HepG2 (cell line): ENCODE measurements at regions not wholly inside any gene's neighbourhood (a gene's known extent, or its start where the extent isn't known, plus 50 kb on each side); places are given as distances from the start of the nearest gene placed in this dataset.

Experiments
- CENPT ChIP-seq: sonication (generic); formaldehyde crosslinking; IDR thresholded peaks from 2 replicates; pipeline ENCODE4 v1.8.0; 2022; ENCODE audit warnings: low read depth, mild to moderate bottlenecking, moderate library complexity, missing genetic modification reagents
- CERS6 ChIP-seq: sonication (generic); formaldehyde crosslinking; IDR thresholded peaks from 2 replicates; pipeline ENCODE4 v1.5.0; 2020; ENCODE audit warnings: missing genetic modification reagents
- EEA1 ChIP-seq: sonication (generic); formaldehyde crosslinking; IDR thresholded peaks from 2 replicates; pipeline ENCODE4 v1.5.1; 2020; ENCODE audit warnings: mild to moderate bottlenecking, missing genetic modification reagents, borderline replicate concordance
- FOXA1 ChIP-seq, 2 experiments: fragments of 450-650 bp in 1 of 2; sonication (generic) in 1 of 2; formaldehyde crosslinking in 1 of 2; IDR thresholded peaks; 2 replicates each; pipeline versions ENCODE4 v1.4.0 to v1.6.1; 2016 to 2020; ENCODE audit warnings: missing genetic modification reagents in 1 of 2
- FOXO1 ChIP-seq: sonication (generic); formaldehyde crosslinking; IDR thresholded peaks from 2 replicates; pipeline ENCODE4 v1.4.0; 2020; ENCODE audit warnings: missing genetic modification reagents
- GATA4 ChIP-seq: sonication (generic); IDR thresholded peaks from 2 replicates; pipeline ENCODE4 v1.6.1; 2016; ENCODE audit warnings: antibody characterized with exemption, low read depth, borderline replicate concordance
- IKZF5 ChIP-seq: IDR thresholded peaks from 2 replicates; pipeline ENCODE4 v1.6.1; 2018; ENCODE audit warnings: missing genetic modification reagents, mild to moderate bottlenecking, missing compliant biosample characterization
- MAFF ChIP-seq: IDR thresholded peaks from 2 replicates; pipeline ENCODE4 v1.6.1; 2011; ENCODE audit warnings: low read depth, low read length, improper control_type of control experiment
- MAFK ChIP-seq, 2 experiments: IDR thresholded peaks in 1 of 2; conservative IDR thresholded peaks in 1 of 2; 2 replicates each; pipeline ENCODE4 v1.6.1; 2011; ENCODE audit warnings: improper control_type of control experiment in 2 of 2, low read length in 2 of 2
- MZF1 ChIP-seq: sonication (generic); formaldehyde crosslinking; IDR thresholded peaks from 2 replicates; pipeline ENCODE4 v1.8.1; 2023; ENCODE audit warnings: mild to moderate bottlenecking, missing genetic modification reagents, borderline replicate concordance
- NFKBIZ ChIP-seq: IDR thresholded peaks from 2 replicates; pipeline ENCODE4 v1.6.1; 2018; ENCODE audit warnings: missing genetic modification reagents, missing compliant biosample characterization
- NFYC ChIP-seq: IDR thresholded peaks from 2 replicates; pipeline ENCODE4 v1.6.1; 2016; ENCODE audit warnings: missing genetic modification reagents, missing compliant biosample characterization
- PAX8 ChIP-seq: sonication (generic); formaldehyde crosslinking; IDR thresholded peaks from 2 replicates; pipeline ENCODE4 v1.8.0; 2022; ENCODE audit warnings: mild to moderate bottlenecking, missing genetic modification reagents, borderline replicate concordance
- RFXAP ChIP-seq: sonication (generic); formaldehyde crosslinking; IDR thresholded peaks from 2 replicates; pipeline ENCODE4 v1.4.0; 2020; ENCODE audit warnings: missing genetic modification reagents, borderline replicate concordance
- RXRA ChIP-seq: sonication (generic); formaldehyde crosslinking; IDR thresholded peaks from 2 replicates; pipeline ENCODE4 v1.5.1; 2020; ENCODE audit warnings: missing genetic modification reagents
- SNAPC2 ChIP-seq: sonication (generic); formaldehyde crosslinking; IDR thresholded peaks from 2 replicates; pipeline ENCODE4 v1.8.1; 2022; ENCODE audit warnings: mild to moderate bottlenecking, missing genetic modification reagents
- THAP11 ChIP-seq: IDR thresholded peaks from 2 replicates; pipeline ENCODE4 v1.6.1; 2016; ENCODE audit warnings: missing biosample characterization, missing genetic modification reagents
- THAP9 ChIP-seq: sonication (generic); formaldehyde crosslinking; IDR thresholded peaks from 2 replicates; pipeline ENCODE4; 2020; ENCODE audit warnings: missing genetic modification reagents, mild to moderate bottlenecking, borderline replicate concordance
- ZFP1 ChIP-seq: IDR thresholded peaks from 2 replicates; pipeline ENCODE4 v1.6.1; 2016
- ZNF234 ChIP-seq: sonication (generic); formaldehyde crosslinking; conservative IDR thresholded peaks from 2 replicates; pipeline ENCODE4 v1.5.1; 2020; ENCODE audit warnings: mild to moderate bottlenecking, missing genetic modification reagents
- ZNF484 ChIP-seq: sonication (generic); formaldehyde crosslinking; IDR thresholded peaks from 2 replicates; pipeline ENCODE4 v1.5.1; 2020; ENCODE audit warnings: mild to moderate bottlenecking, low read depth, missing genetic modification reagents, borderline replicate concordance
- ZNF800 ChIP-seq: sonication (generic); formaldehyde crosslinking; IDR thresholded peaks from 2 replicates; pipeline ENCODE4 v1.4.0; 2020; ENCODE audit warnings: missing genetic modification reagents
- ZSCAN21 ChIP-seq: sonication (generic); formaldehyde crosslinking; IDR thresholded peaks from 2 replicates; pipeline ENCODE4 v1.8.0; 2022; ENCODE audit warnings: mild to moderate bottlenecking, missing genetic modification reagents, moderate library complexity, borderline replicate concordance

- no peak for TF ChIP-seq NFYC
- no peak for TF ChIP-seq RFXAP (CRISPR knock-in tag)
- TF ChIP-seq MAFF = no peak
- TF ChIP-seq EEA1 (CRISPR knock-in tag) = no peak
- no peak for TF ChIP-seq RXRA (CRISPR knock-in tag)
- no peak for TF ChIP-seq ZSCAN21 (CRISPR knock-in tag)
- no peak for TF ChIP-seq FOXA1 (IDR thresholded peaks at IDR 0.05)
- TF ChIP-seq FOXA1 (CRISPR knock-in tag; IDR thresholded peaks at IDR 0.05) = no peak
- TF ChIP-seq SNAPC2 = no peak
- no peak for TF ChIP-seq NFKBIZ (CRISPR knock-in tag)
- no peak for TF ChIP-seq CENPT (CRISPR knock-in tag)
- no peak for TF ChIP-seq ZNF484 (CRISPR knock-in tag)
- TF ChIP-seq ZNF800 = no peak
- TF ChIP-seq PAX8 = no peak
- TF ChIP-seq THAP11 (CRISPR knock-in tag) = peak; percentile 26; the same call in 1 of the 2 replicates
- TF ChIP-seq FOXO1 (CRISPR knock-in tag) = no peak
- TF ChIP-seq MZF1 (CRISPR knock-in tag) = no peak
- TF ChIP-seq CERS6 (CRISPR knock-in tag) = no peak
- no peak for TF ChIP-seq GATA4
- no peak for TF ChIP-seq ZNF234 (CRISPR knock-in tag)
- no peak for TF ChIP-seq THAP9 (CRISPR knock-in tag)
- no peak for TF ChIP-seq MAFK (conservative IDR thresholded peaks at IDR 0.05 in 1 of 2, IDR thresholded peaks at IDR 0.05 in 1 of 2; ENCODE audit: low read length in 2 of 2)
- TF ChIP-seq ZFP1 = peak; percentile 98
- no peak for TF ChIP-seq IKZF5
Observed at GRCh38 chr1:213564215-213564659, 423.5 kb upstream of the PROX1 start (continued).
